Smooth muscle cell (in vitro differentiated cells): ENCODE measurements at regions not wholly inside any gene's neighbourhood (a gene's known extent, or its start where the extent isn't known, plus 50 kb on each side); places are given as distances from the start of the nearest gene placed in this dataset.

Experiments used
- DNase-seq: peaks from one replicate; lab custom pipeline; 2025; ENCODE audit not compliant: unreplicated experiment; lab: John Stamatoyannopoulos, UW
- H2AFZ ChIP-seq: fragments of 200-600 bp; sonication (generic); 2 replicates; pipeline ENCODE4 v1.6.0; 2016; ENCODE audit warnings: antibody characterized with exemption, low read depth, mild to moderate bottlenecking
- H3F3A ChIP-seq: fragments of 200-600 bp; sonication (generic); 2 replicates; pipeline ENCODE4 v1.6.0; 2017; ENCODE audit warnings: antibody characterized with exemption, low read depth
- H3K27ac ChIP-seq: fragments of 200-600 bp; sonication (generic); 2 replicates; pipeline ENCODE4 v1.5.1; 2016; ENCODE audit warnings: low read depth, mild to moderate bottlenecking
- H3K27me3 ChIP-seq: fragments of 200-600 bp; sonication (generic); 2 replicates; pipeline ENCODE4 v1.6.1; 2016; ENCODE audit warnings: low read depth, mild to moderate bottlenecking
- H3K36me3 ChIP-seq: fragments of 200-600 bp; sonication (generic); 2 replicates; pipeline ENCODE4 v1.5.1; 2016; ENCODE audit warnings: low read depth
- H3K4me1 ChIP-seq: fragments of 200-600 bp; sonication (generic); 2 replicates; pipeline ENCODE4 v1.5.1; 2016; ENCODE audit warnings: low read depth
- H3K4me2 ChIP-seq: fragments of 200-600 bp; sonication (generic); 2 replicates; pipeline ENCODE4 v1.6.0; 2016; ENCODE audit warnings: mild to moderate bottlenecking
- H3K4me3 ChIP-seq: fragments of 200-600 bp; sonication (generic); 2 replicates; pipeline ENCODE4 v1.5.1; 2016; ENCODE audit warnings: mild to moderate bottlenecking
- H3K79me2 ChIP-seq: fragments of 200-600 bp; sonication (generic); 2 replicates; pipeline ENCODE4 v1.6.0; 2016; ENCODE audit warnings: low read depth, mild to moderate bottlenecking
- H3K9ac ChIP-seq: fragments of 200-600 bp; sonication (generic); 2 replicates; pipeline ENCODE4 v1.6.0; 2016; ENCODE audit warnings: low read depth
- H3K9me3 ChIP-seq: fragments of 200-600 bp; sonication (generic); replicated peaks from 2 replicates; pipeline ENCODE4 v1.5.1; 2016; ENCODE audit warnings: low read depth
- H4K20me1 ChIP-seq: fragments of 200-600 bp; sonication (generic); 2 replicates; pipeline ENCODE4 v1.6.0; 2016; ENCODE audit warnings: low read depth
- CTCF ChIP-seq: fragments of 200-600 bp; sonication (generic); IDR thresholded peaks from 2 replicates; pipeline ENCODE4 v1.5.1; 2017; ENCODE audit warnings: borderline replicate concordance, mild to moderate bottlenecking, antibody characterized with exemption; ENCODE audit not compliant: insufficient read depth, poor library complexity, severe bottlenecking
- WGBS: methylation state at CpG from one replicate; pipeline ENCODE4 v1.1.7; 2016; ENCODE audit warnings: low lambda C conversion rate; 5-methylcytosine and 5-hydroxymethylcytosine counted together

DNA sequence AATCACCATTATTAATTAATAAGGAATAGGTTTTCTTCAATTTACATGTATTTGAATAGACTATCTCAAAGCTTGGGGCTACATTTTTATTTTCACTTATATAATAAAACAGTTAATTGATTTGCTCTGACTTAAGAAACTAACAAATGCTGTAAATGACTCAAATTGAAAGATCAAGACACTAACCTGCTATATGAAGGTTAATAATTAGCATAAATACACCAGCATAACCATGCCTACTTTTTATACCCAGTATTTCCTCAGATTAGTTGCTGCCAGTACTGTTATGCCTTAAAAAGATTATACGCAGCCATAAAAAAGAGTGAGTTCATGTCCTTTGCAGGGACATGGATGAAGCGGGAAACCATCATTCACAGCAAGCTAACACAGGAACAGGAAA, 1545.1 kb downstream of the AMY1C start:
- 96% methylated on average over 2 of the region's 2 CpGs for WGBS
- H3K9ac ChIP-seq, result no peak overlapping the region
- no peak overlapping the region for H3K4me3 ChIP-seq
- no peaks in the 10 kb centered on the region for H4K20me1 ChIP-seq
- no peaks in the 10 kb centered on the region for H3K79me2 ChIP-seq
- TF ChIP-seq CTCF, result no peak
- H3K4me1 ChIP-seq, result no peaks in the 10 kb centered on the region
- H2AFZ ChIP-seq, result no peak overlapping the region
- H3F3A ChIP-seq, result no peaks in the 10 kb centered on the region
- no peak for DNase-seq
- H3K27me3 ChIP-seq, result no peaks in the 10 kb centered on the region
- H3K4me2 ChIP-seq, result no peak overlapping the region
- H3K9me3 ChIP-seq, result no peaks in the 10 kb centered on the region
- no peaks in the 10 kb centered on the region for H3K36me3 ChIP-seq
- no peak overlapping the region for H3K27ac ChIP-seq

GRCh38 chr1:105310063-105310462, 1560.4 kb downstream of the AMY1C start:
- WGBS, result 53% methylated on average over 1 of the region's 1 CpG
- TF ChIP-seq CTCF, result no peak
- H3F3A ChIP-seq, result no peaks in the 10 kb centered on the region
- H3K4me3 ChIP-seq, result no peak overlapping the region
- no peaks in the 10 kb centered on the region for H3K9me3 ChIP-seq
- DNase-seq, result no peak
- no peaks in the 10 kb centered on the region for H4K20me1 ChIP-seq
- no peak overlapping the region for H3K9ac ChIP-seq
- H3K27me3 ChIP-seq, result no peaks in the 10 kb centered on the region
- H3K4me2 ChIP-seq, result no peak overlapping the region
- H3K4me1 ChIP-seq, result no peaks in the 10 kb centered on the region
- no peak overlapping the region for H3K27ac ChIP-seq
- no peaks in the 10 kb centered on the region for H3K36me3 ChIP-seq
- H3K79me2 ChIP-seq, result no peaks in the 10 kb centered on the region
- no peak overlapping the region for H2AFZ ChIP-seq

DNA sequence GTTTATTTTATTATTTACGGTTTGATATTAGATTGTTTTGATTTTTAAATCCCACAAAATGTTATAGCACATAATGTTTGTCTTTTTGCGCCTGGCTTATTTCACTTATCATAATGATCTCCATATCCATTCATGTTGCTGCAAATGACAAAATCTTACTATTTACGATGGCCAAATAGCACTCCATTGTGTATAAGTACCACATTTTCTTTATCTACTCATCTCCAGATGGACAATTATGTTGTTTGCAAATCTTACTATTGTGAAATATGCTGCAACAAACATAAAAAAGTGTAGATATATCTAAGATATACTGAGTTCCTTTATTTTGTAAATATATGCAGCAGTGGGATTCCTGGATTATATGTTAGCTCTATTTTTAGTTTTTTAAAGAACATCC, 1568.3 kb downstream of the AMY1C start:
- H4K20me1 ChIP-seq, result no peaks in the 10 kb centered on the region
- WGBS, result 94% methylated on average over 3 of the region's 3 CpGs
- no peak for DNase-seq
- no peaks in the 10 kb centered on the region for H3K27me3 ChIP-seq
- no peaks in the 10 kb centered on the region for H3K4me1 ChIP-seq
- no peaks in the 10 kb centered on the region for H3K79me2 ChIP-seq
- no peak for TF ChIP-seq CTCF
- H3K4me3 ChIP-seq, result no peak overlapping the region
- no peak overlapping the region for H3K4me2 ChIP-seq
- H3K9me3 ChIP-seq, result no peaks in the 10 kb centered on the region
- H2AFZ ChIP-seq, result no peak overlapping the region
- H3F3A ChIP-seq, result no peaks in the 10 kb centered on the region
- no peak overlapping the region for H3K27ac ChIP-seq
- no peak overlapping the region for H3K9ac ChIP-seq
- no peaks in the 10 kb centered on the region for H3K36me3 ChIP-seq

DNA sequence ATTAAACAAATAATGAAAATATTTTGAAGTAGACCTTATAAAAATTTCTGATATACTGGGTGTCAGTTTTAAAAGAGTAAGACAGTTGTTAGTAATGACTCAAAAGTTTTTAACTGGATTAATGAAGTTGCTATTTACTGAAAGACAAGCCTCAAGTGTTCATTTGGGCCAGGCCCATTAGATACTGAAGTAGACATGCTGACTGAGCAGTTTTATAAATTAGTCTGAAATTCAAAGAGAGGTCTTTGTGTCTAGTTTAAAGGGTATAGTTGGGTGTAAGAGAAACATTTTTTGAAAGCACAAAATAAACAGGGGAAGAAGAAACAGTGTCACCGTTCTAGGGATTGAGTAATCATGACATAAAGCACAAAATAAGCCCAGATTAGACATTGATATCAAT, 1577.2 kb downstream of the AMY1C start:
- no peaks in the 10 kb centered on the region for H4K20me1 ChIP-seq
- 45% methylated on average over 1 of the region's 1 CpG for WGBS
- no peaks in the 10 kb centered on the region for H3K4me1 ChIP-seq
- no peak overlapping the region for H3K4me3 ChIP-seq
- H3K27ac ChIP-seq, result no peak overlapping the region
- no peak overlapping the region for H3K4me2 ChIP-seq
- H2AFZ ChIP-seq, result no peak overlapping the region
- H3F3A ChIP-seq, result no peaks in the 10 kb centered on the region
- no peak for TF ChIP-seq CTCF
- no peaks in the 10 kb centered on the region for H3K9me3 ChIP-seq
- no peak for DNase-seq
- no peaks in the 10 kb centered on the region for H3K79me2 ChIP-seq
- no peaks in the 10 kb centered on the region for H3K36me3 ChIP-seq
- H3K9ac ChIP-seq, result no peak overlapping the region
- no peaks in the 10 kb centered on the region for H3K27me3 ChIP-seq
